ENCODE measurements at regions not wholly inside any gene's neighbourhood (a gene's known extent, or its start where the extent isn't known, plus 50 kb on each side); places are given as distances from the start of the nearest gene placed in this dataset.

GRCh38 chr5:165152058-165152457 lies 1646.6 kb downstream of the MAT2B start:
- no peak for DNase-seq

GRCh38 chr5:165157219-165157618 lies 1651.8 kb downstream of the MAT2B start:
- DNase-seq = no peak

- DNase-seq = no peak
Measured at GRCh38 chr5:165161204-165161603, 1655.8 kb downstream of the MAT2B start.

GRCh38 chr5:165163861-165164260 lies 1658.4 kb downstream of the MAT2B start:
- DNase-seq = no peak

GRCh38 chr5:165173651-165174050 lies 1668.2 kb downstream of the MAT2B start:
- DNase-seq = no peak

GRCh38 chr5:165175041-165175440 lies 1669.6 kb downstream of the MAT2B start:
- DNase-seq = no peak

GRCh38 chr5:165184183-165184582 lies 1678.8 kb downstream of the MAT2B start:
- no peak for DNase-seq

GRCh38 chr5:165185716-165186115 lies 1680.3 kb downstream of the MAT2B start:
- no peak for DNase-seq

- DNase-seq = no peak
Measured at GRCh38 chr5:165187815-165188214, 1682.4 kb downstream of the MAT2B start.

GRCh38 chr5:165188556-165189175 lies 1683.2 kb downstream of the MAT2B start:
- no peak for DNase-seq

- no peak for DNase-seq
Measured at GRCh38 chr5:165196961-165197360, 1691.5 kb downstream of the MAT2B start.

- DNase-seq = no peak
Measured at GRCh38 chr5:165201369-165201768, 1696.0 kb downstream of the MAT2B start.

GRCh38 chr5:165201771-165202518 lies 1696.5 kb downstream of the MAT2B start:
- DNase-seq = no peak

- no peak for DNase-seq
Measured at GRCh38 chr5:165202519-165202910, 1697.1 kb downstream of the MAT2B start.

- DNase-seq = no peak
Measured at GRCh38 chr5:165209101-165209727, 1703.8 kb downstream of the MAT2B start.

GRCh38 chr5:165224366-165225045 lies 1719.1 kb downstream of the MAT2B start:
- DNase-seq = no peak

GRCh38 chr5:165227515-165227914 lies 1722.1 kb downstream of the MAT2B start:
- DNase-seq = no peak

GRCh38 chr5:165228184-165228583 lies 1722.8 kb downstream of the MAT2B start:
- DNase-seq = no peak

GRCh38 chr5:165231821-165232508 lies 1726.5 kb downstream of the MAT2B start:
- DNase-seq = no peak

- no peak for DNase-seq
Measured at GRCh38 chr5:165232509-165233028, 1727.2 kb downstream of the MAT2B start.

GRCh38 chr5:165241811-165242210 lies 1736.4 kb downstream of the MAT2B start:
- no peak for DNase-seq

GRCh38 chr5:165242646-165243045 lies 1737.2 kb downstream of the MAT2B start:
- DNase-seq = no peak

- no peak for DNase-seq
Measured at GRCh38 chr5:165244407-165244806, 1739.0 kb downstream of the MAT2B start.

Measured in activated CD4-positive, alpha-beta T cell treated with anti-CD3 and anti-CD28 coated beads for 48 hours (primary cell).